Hematopoietic multipotent progenitor cell (in vitro differentiated cells): ENCODE measurements at regions not wholly inside any gene's neighbourhood (a gene's known extent, or its start where the extent isn't known, plus 50 kb on each side); places are given as distances from the start of the nearest gene placed in this dataset.
"Not testable (repeated sequence)": the region's sequence is repeated elsewhere in the genome, so short reads cannot be mapped to it uniquely, and the experiment has no call there.

ENCODE experiments used
- DNase-seq, 3 donors: peaks; one replicate each; pipeline ENCODE4 v3.0.0-alpha.2; 2011 to 2015; ENCODE audit warnings: low read depth in 2 of 3, low spot score in 2 of 3

GRCh38 chr6:8361259-8361658 lies 74.1 kb downstream of the SLC35B3 start:
- DNase-seq: no peak

- no peak for DNase-seq
These were observed 82.4 kb downstream of the SLC35B3 start for GRCh38 chr6:8352966-8353340.

GRCh38 chr6:8352335-8352965 lies 82.9 kb downstream of the SLC35B3 start:
- DNase-seq: no peak

GRCh38 chr6:8343600-8343999 lies 91.7 kb downstream of the SLC35B3 start:
- no peak for DNase-seq

GRCh38 chr6:8342241-8342819 lies 93.0 kb downstream of the SLC35B3 start:
- no peak for DNase-seq

GRCh38 chr6:8337147-8337546 lies 98.2 kb downstream of the SLC35B3 start:
- DNase-seq: no peak

- no peak for DNase-seq
These were observed 98.8 kb downstream of the SLC35B3 start for GRCh38 chr6:8336406-8337057.

- no peak for DNase-seq
These were observed 99.4 kb downstream of the SLC35B3 start for GRCh38 chr6:8335896-8336295.

- DNase-seq: no peak
These were observed 100.0 kb downstream of the SLC35B3 start for GRCh38 chr6:8335381-8335780.

GRCh38 chr6:8334113-8334512 lies 101.2 kb downstream of the SLC35B3 start:
- no peak for DNase-seq

GRCh38 chr6:8329562-8329961 lies 105.8 kb downstream of the SLC35B3 start:
- DNase-seq: no peak

- DNase-seq: no peak
These were observed 109.6 kb downstream of the SLC35B3 start for GRCh38 chr6:8325743-8326142.

GRCh38 chr6:8322659-8323058 lies 112.7 kb downstream of the SLC35B3 start:
- no peak for DNase-seq

- no peak for DNase-seq
These were observed 113.5 kb downstream of the SLC35B3 start for GRCh38 chr6:8321671-8322404.

- no peak for DNase-seq
These were observed 120.2 kb downstream of the SLC35B3 start for GRCh38 chr6:8315154-8315553.

- DNase-seq: no peak
These were observed 133.8 kb downstream of the SLC35B3 start for GRCh38 chr6:8301502-8301901.

- DNase-seq: no peak
These were observed 136.3 kb downstream of the SLC35B3 start for GRCh38 chr6:8299034-8299433.

GRCh38 chr6:8282946-8283345 lies 152.4 kb downstream of the SLC35B3 start:
- not testable (repeated sequence) for DNase-seq

- DNase-seq: no peak
These were observed 153.0 kb downstream of the SLC35B3 start for GRCh38 chr6:8282380-8282779.

GRCh38 chr6:8279041-8279805 lies 156.1 kb downstream of the SLC35B3 start:
- no peak for DNase-seq

- DNase-seq: peak in 1 of 3 donors; percentile 3
These were observed 156.8 kb downstream of the SLC35B3 start for GRCh38 chr6:8278562-8278961.
